HepG2 (cell line): ENCODE measurements at regions not wholly inside any gene's neighbourhood (a gene's known extent, or its start where the extent isn't known, plus 50 kb on each side); places are given as distances from the start of the nearest gene placed in this dataset.

Experiments used
- CTCF ChIP-seq: sonication (generic); formaldehyde crosslinking; IDR thresholded peaks from 2 replicates; pipeline ENCODE4 v1.5.0; 2020; ENCODE audit warnings: mild to moderate bottlenecking, missing genetic modification reagents, moderate library complexity
- POLR2A ChIP-seq, 2 experiments: IDR thresholded peaks; 2 replicates each; pipeline ENCODE4 v1.6.1; 2011; ENCODE audit warnings: low read depth in 2 of 2, low read length in 2 of 2, mild to moderate bottlenecking in 1 of 2, moderate library complexity in 1 of 2; ENCODE audit not compliant: insufficient read depth in 1 of 2
- SALL1 ChIP-seq: sonication (generic); formaldehyde crosslinking; IDR thresholded peaks from 2 replicates; pipeline ENCODE4 v1.8.0; 2022; ENCODE audit warnings: mild to moderate bottlenecking, missing genetic modification reagents

DNA sequence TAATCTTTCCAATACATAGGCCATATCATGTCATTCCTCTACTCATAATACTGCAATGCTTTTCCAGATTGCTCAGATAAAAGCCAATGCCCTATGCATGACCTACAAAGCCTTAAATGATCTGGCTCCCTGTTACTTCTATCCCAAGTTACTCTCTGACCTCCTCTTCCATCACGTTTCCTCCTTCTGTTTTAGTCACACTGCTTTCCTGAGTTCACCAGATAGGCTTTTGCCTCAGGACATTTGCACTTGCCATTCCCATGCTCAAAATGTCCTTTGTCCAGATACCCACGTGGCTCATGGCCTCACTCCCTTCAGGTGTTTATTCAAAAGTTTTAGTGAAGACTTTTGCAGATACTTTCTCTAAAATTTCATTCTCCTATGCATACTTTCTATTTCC, 138.7 kb upstream of the PRICKLE1 start:
- TF ChIP-seq CTCF (CRISPR knock-in tag) (no peak), SALL1 (no peak), POLR2A (IDR thresholded peaks at IDR 0.05; ENCODE audit: insufficient read depth in 1 of 2, low read depth in 2 of 2, low read length in 2 of 2) (no peak)
